MCF 10A (cell line): ENCODE measurements at regions not wholly inside any gene's neighbourhood (a gene's known extent, or its start where the extent isn't known, plus 50 kb on each side); places are given as distances from the start of the nearest gene placed in this dataset.

Experiments
- BruUV-seq: library from RNA; stranded (reverse); fragments of 400-500 nt; replicated peaks from 2 replicates; lab custom pipeline; 2021; lab: Mats Ljungman, UMichigan
- CTCF ChIA-PET: fragments of 300-600 bp; sonication (Branson Sonifier 250); formaldehyde crosslinking; extraction: SDS; loops from one replicate; lab custom pipeline; 2021; ENCODE audit warnings: antibody characterized with exemption, inconsistent platforms; lab: Yijun Ruan, JAX
- POLR2A ChIA-PET: fragments of 300-600, 350-650 bp; sonication (Branson Sonifier 250); formaldehyde crosslinking; extraction: SDS; loops from one replicate; lab custom pipeline; 2020; ENCODE audit warnings: antibody characterized with exemption, inconsistent platforms; lab: Yijun Ruan, JAX
- DNase-seq: peaks from one replicate; pipeline ENCODE4 v3.0.0-alpha.2; 2018; ENCODE audit not compliant: unreplicated experiment
- H3K27ac Mint-ChIP-seq: one replicate; pipeline ENCODE4 v1.8.0; 2022; ENCODE audit warnings: mild to moderate bottlenecking, low read depth, mixed read lengths; ENCODE audit not compliant: unreplicated experiment
- H3K27me3 Mint-ChIP-seq: one replicate; pipeline ENCODE4 v1.8.0; 2022; ENCODE audit warnings: mixed read lengths; ENCODE audit not compliant: insufficient read depth, unreplicated experiment
- H3K36me3 Mint-ChIP-seq: one replicate; pipeline ENCODE4 v1.8.0; 2022; ENCODE audit warnings: mild to moderate bottlenecking, moderate library complexity, mixed read lengths; ENCODE audit not compliant: insufficient read depth, unreplicated experiment
- H3K4me1 Mint-ChIP-seq: one replicate; pipeline ENCODE4 v1.8.0; 2022; ENCODE audit warnings: mixed read lengths; ENCODE audit not compliant: insufficient read depth, unreplicated experiment
- H3K4me3 Mint-ChIP-seq: one replicate; pipeline ENCODE4 v1.8.0; 2022; ENCODE audit warnings: mild to moderate bottlenecking, moderate library complexity, mixed read lengths; ENCODE audit not compliant: unreplicated experiment
- H3K9me3 Mint-ChIP-seq: one replicate; pipeline ENCODE4 v1.8.0; 2022; ENCODE audit warnings: mixed read lengths; ENCODE audit not compliant: unreplicated experiment
- intact Hi-C: fragments of 100-400 bp; cut with micrococcal nuclease; formaldehyde crosslinking; loops from 2 replicates; pipeline ENCODE4 v1.14.1; 2022
- TF ChIP-seq, protein P1 (sequence below): fragments of 200-600 bp; IDR thresholded peaks from one replicate; pipeline ENCODE4 v1.8.0; 2022; ENCODE audit warnings: antibody characterized with exemption, mild to moderate bottlenecking; ENCODE audit not compliant: unreplicated experiment

DNA sequence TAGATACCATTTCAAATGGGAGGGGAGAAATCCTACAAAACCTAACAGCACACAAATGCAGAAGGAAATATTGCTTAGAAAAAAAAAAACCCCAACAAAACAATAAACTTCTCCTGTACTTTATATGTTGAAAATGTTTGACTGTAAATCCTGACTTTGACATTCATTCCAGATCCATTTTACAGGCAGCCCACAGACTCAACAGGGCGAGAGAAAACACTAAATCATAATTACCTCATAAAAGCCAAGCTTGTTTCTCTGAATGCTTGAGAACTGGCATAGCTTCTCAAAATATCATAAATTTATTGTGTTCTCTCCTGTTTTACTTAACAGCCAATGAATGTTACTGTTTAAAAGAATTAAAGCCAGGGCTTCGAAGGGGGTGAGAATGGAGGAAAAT, 273.2 kb downstream of the CD83 start:
- CTCF ChIA-PET = no interaction called here
- Mint-ChIP-seq H3K27me3 (no peaks in the 10 kb centered on the region), H3K4me3 (no peak overlapping the region), H3K9me3 (no peaks in the 10 kb centered on the region), H3K27ac (no peak overlapping the region), H3K4me1 (no peaks in the 10 kb centered on the region), H3K36me3 (peaks cover 7% of the 10 kb centered on the region)
- POLR2A ChIA-PET = no interaction called here
- BruUV-seq = no TSS peak
- no peak for DNase-seq
- TF ChIP-seq, protein P1, sequence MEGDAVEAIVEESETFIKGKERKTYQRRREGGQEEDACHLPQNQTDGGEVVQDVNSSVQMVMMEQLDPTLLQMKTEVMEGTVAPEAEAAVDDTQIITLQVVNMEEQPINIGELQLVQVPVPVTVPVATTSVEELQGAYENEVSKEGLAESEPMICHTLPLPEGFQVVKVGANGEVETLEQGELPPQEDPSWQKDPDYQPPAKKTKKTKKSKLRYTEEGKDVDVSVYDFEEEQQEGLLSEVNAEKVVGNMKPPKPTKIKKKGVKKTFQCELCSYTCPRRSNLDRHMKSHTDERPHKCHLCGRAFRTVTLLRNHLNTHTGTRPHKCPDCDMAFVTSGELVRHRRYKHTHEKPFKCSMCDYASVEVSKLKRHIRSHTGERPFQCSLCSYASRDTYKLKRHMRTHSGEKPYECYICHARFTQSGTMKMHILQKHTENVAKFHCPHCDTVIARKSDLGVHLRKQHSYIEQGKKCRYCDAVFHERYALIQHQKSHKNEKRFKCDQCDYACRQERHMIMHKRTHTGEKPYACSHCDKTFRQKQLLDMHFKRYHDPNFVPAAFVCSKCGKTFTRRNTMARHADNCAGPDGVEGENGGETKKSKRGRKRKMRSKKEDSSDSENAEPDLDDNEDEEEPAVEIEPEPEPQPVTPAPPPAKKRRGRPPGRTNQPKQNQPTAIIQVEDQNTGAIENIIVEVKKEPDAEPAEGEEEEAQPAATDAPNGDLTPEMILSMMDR = no peak
- intact Hi-C loops = no loop called here

DNA sequence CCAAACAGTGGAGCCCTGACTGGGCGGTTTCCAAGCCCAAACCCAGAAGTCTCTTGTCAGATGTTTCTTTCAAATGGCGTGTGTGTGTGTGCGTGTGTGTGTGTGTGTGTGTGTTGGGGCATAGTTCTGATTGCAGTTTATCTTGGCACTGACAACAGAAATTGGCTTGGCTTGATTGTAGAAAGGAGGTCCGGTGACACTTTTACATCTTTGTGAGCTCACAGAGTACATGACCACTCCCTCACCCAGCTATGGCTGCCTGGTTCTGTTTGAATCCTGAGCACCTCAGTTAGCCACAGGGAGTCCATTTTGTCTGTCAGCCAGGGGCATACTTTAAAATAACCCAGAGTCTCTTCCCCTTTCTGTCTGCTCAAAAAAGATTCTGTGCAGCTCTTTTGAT, 276.3 kb downstream of the CD83 start:
- Mint-ChIP-seq H3K27me3 (no peaks in the 10 kb centered on the region), H3K27ac (no peak overlapping the region), H3K4me3 (no peak overlapping the region), H3K36me3 (no peaks in the 10 kb centered on the region), H3K4me1 (no peaks in the 10 kb centered on the region), H3K9me3 (no peaks in the 10 kb centered on the region)
- no peak for DNase-seq
- TF ChIP-seq, protein P1 = no peak
- ChIA-PET POLR2A (no interaction called here), CTCF (no interaction called here)
- BruUV-seq = no TSS peak
- intact Hi-C loops = no loop called here

DNA sequence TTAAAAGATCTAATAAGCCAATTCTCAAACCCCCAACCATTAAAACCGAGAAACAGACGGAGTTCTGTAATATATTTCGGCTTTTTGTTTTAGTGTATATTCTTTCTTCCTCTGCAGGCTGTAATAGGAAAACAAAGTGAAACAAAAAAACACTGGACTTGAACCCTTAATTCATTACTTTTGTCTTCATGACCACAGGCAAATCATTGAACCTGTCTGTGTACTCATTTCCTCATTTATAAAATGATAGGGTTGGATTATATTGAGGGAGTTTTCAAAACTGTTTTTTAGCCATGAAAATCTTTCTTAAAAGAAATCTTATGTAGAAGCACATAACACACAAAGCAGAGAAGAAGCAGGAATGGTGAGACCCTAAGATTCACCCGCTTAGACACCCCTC, 278.8 kb downstream of the CD83 start:
- Mint-ChIP-seq H3K4me3 (no peak overlapping the region), H3K36me3 (no peaks in the 10 kb centered on the region), H3K4me1 (no peaks in the 10 kb centered on the region), H3K27ac (no peak overlapping the region), H3K9me3 (no peaks in the 10 kb centered on the region), H3K27me3 (no peaks in the 10 kb centered on the region)
- CTCF ChIA-PET = no interaction called here
- TF ChIP-seq, protein P1 = no peak
- intact Hi-C loops = no loop called here
- no peak for DNase-seq
- POLR2A ChIA-PET = interaction anchor here (0.7 kb wide), 1 partner anchor 75 kb away, joined by 5 read pairs; no protein-coding TSS in a partner anchor
- BruUV-seq = no TSS peak

DNA sequence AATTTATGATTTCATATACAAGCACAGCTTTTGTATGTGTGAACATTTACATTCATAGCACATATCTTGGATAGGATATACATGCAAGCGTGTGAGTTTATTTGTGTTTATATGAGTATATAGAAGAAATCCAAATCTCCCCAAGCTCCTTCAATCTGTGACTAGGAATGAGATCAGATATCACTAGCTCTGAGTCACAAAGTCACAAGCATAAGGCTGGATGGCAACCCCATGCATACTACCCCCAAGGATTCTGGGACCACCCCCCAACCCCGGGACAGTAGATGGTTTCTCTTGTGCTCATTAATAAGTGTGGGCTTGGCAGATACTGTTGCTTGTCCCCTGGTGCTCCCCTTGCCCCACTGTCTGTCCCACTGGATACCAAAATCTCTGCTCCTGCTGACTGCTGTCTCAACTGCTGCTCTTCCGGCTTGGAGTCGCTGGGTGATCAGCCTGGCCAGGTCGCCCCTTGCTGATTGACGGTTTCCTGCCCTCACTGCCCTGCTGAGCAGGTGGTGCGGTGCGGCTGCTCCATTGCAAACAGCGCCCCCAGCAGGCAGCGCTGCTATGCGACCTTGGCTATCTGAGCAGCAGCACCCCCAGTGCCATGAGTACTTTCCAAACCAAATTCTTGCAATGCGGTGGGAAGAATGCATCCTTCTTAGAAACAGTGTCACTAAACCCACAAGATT, 279.4 kb downstream of the CD83 start:
- Mint-ChIP-seq H3K36me3 (no peaks in the 10 kb centered on the region), H3K27me3 (no peaks in the 10 kb centered on the region), H3K27ac (no peak overlapping the region), H3K4me1 (no peaks in the 10 kb centered on the region), H3K9me3 (no peaks in the 10 kb centered on the region), H3K4me3 (no peak overlapping the region)
- BruUV-seq = no TSS peak
- no peak for DNase-seq
- POLR2A ChIA-PET = no interaction called here
- TF ChIP-seq, protein P1 = peak; percentile 15
- intact Hi-C loops = no loop called here
- CTCF ChIA-PET = interaction anchor here (0.6 kb wide), 1 partner anchor 76 kb away, joined by 3 read pairs; no protein-coding TSS in a partner anchor
